Suprapubic skin (tissue), 4 donors: ENCODE measurements at regions not wholly inside any gene's neighbourhood (a gene's known extent, or its start where the extent isn't known, plus 50 kb on each side); places are given as distances from the start of the nearest gene placed in this dataset.

Experiments used
- EP300 ChIP-seq: sonication (generic); formaldehyde crosslinking; IDR thresholded peaks from one replicate; pipeline ENCODE4 v1.6.1; 2017; ENCODE audit warnings: antibody characterized with exemption
- POLR2A ChIP-seq, 2 donors: fragments of 450-650 bp; IDR thresholded peaks; one replicate each; pipeline ENCODE4 v1.6.1; 2017; ENCODE audit warnings: antibody characterized with exemption in 2 of 2, mild to moderate bottlenecking in 2 of 2, moderate library complexity in 2 of 2
- POLR2AphosphoS5 ChIP-seq, 3 donors: sonication (generic); formaldehyde crosslinking; IDR thresholded peaks; one replicate each; pipeline ENCODE4 v1.6.1; 2017; ENCODE audit warnings: antibody characterized with exemption in 3 of 3

DNA sequence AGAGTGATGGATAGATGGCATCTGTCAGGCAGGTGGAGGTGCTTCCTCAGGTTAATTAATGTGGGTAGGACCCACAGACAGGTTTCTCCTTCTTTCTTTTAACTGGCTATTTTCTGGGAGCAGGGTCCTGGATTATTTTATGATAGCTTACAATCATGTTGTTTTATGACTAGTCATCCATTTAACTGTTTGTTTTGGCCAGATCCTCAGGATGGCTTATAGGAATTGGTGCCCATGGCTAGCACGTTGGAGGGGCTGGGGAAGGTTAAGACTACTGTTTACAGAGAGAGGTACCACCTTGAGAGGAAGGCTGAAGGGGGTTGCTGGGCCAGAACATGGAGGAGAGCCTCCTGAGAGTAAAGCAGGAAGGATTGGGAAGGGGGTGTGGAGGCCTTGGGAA lies 78.0 kb upstream of the MGAT5 start:
- no peak for TF ChIP-seq POLR2AphosphoS5 (IDR thresholded peaks at IDR 0.05)
- no peak for TF ChIP-seq POLR2A (IDR thresholded peaks at IDR 0.05)
- no peak for TF ChIP-seq EP300
